Bone marrow (tissue), 2 donors: ENCODE measurements at regions not wholly inside any gene's neighbourhood (a gene's known extent, or its start where the extent isn't known, plus 50 kb on each side); places are given as distances from the start of the nearest gene placed in this dataset.

Experiments
- DNase-seq, 2 donors: peaks; one replicate each; lab custom pipeline; 2025; lab: John Stamatoyannopoulos, UW

- DNase-seq = no peak
Observed at GRCh38 chr6:40194447-40195170, 260.3 kb upstream of the MOCS1 start.

- no peak for DNase-seq
Observed at GRCh38 chr6:40192516-40192915, 258.3 kb upstream of the MOCS1 start.

- DNase-seq = no peak
Observed at GRCh38 chr6:40188931-40189330, 254.7 kb upstream of the MOCS1 start.

- no peak for DNase-seq
Observed at GRCh38 chr6:40187535-40188144, 253.4 kb upstream of the MOCS1 start.

GRCh38 chr6:40185486-40185885 lies 251.2 kb upstream of the MOCS1 start:
- no peak for DNase-seq

- DNase-seq = no peak
Observed at GRCh38 chr6:40183902-40184301, 249.6 kb upstream of the MOCS1 start.

- DNase-seq = no peak
Observed at GRCh38 chr6:40181367-40181766, 247.1 kb upstream of the MOCS1 start.

- DNase-seq = no peak
Observed at GRCh38 chr6:40180271-40180670, 246.0 kb upstream of the MOCS1 start.

- DNase-seq = no peak
Observed at GRCh38 chr6:40179496-40179895, 245.2 kb upstream of the MOCS1 start.

- DNase-seq = no peak
Observed at GRCh38 chr6:40177598-40177997, 243.3 kb upstream of the MOCS1 start.

- DNase-seq = no peak
Observed at GRCh38 chr6:40176152-40176551, 241.9 kb upstream of the MOCS1 start.

- no peak for DNase-seq
Observed at GRCh38 chr6:40172272-40172671, 238.0 kb upstream of the MOCS1 start.

- DNase-seq = no peak
Observed at GRCh38 chr6:40171343-40171742, 237.1 kb upstream of the MOCS1 start.

- DNase-seq = no peak
Observed at GRCh38 chr6:40170856-40171255, 236.6 kb upstream of the MOCS1 start.

GRCh38 chr6:40169878-40170277 lies 235.6 kb upstream of the MOCS1 start:
- DNase-seq = no peak

- no peak for DNase-seq
Observed at GRCh38 chr6:40166963-40167362, 232.7 kb upstream of the MOCS1 start.

- no peak for DNase-seq
Observed at GRCh38 chr6:40165036-40165709, 230.9 kb upstream of the MOCS1 start.

- no peak for DNase-seq
Observed at GRCh38 chr6:40164345-40164755, 230.1 kb upstream of the MOCS1 start.

- no peak for DNase-seq
Observed at GRCh38 chr6:40163924-40164323, 229.7 kb upstream of the MOCS1 start.

- DNase-seq = no peak
Observed at GRCh38 chr6:40162074-40162473, 227.8 kb upstream of the MOCS1 start.

- DNase-seq = no peak
Observed at GRCh38 chr6:40160826-40161225, 226.6 kb upstream of the MOCS1 start.

GRCh38 chr6:40159865-40160264 lies 225.6 kb upstream of the MOCS1 start:
- no peak for DNase-seq

- no peak for DNase-seq
Observed at GRCh38 chr6:40152701-40153436, 218.6 kb upstream of the MOCS1 start.
